Small intestine (tissue), 7 donors: ENCODE measurements at regions not wholly inside any gene's neighbourhood (a gene's known extent, or its start where the extent isn't known, plus 50 kb on each side); places are given as distances from the start of the nearest gene placed in this dataset.

Source experiments
- DNase-seq, 2 donors: peaks; one replicate each; pipeline versions ENCODE4 v3.0.0 to v3.0.0-alpha.2; 2013
- FAIRE-seq: peaks from 2 replicates; lab custom pipeline; 2012; peaks lifted over from hg19 to GRCh38; lab: Jason Lieb, UNC
- H3K27ac ChIP-seq, 3 donors: one replicate each; pipeline ENCODE4 v1.5.1; 2013; ENCODE audit warnings: low read length in 2 of 3, mild to moderate bottlenecking in 2 of 3, control low read depth in 1 of 3, inconsistent platforms in 1 of 3, low read depth in 1 of 3, moderate library complexity in 1 of 3
- H3K27me3 ChIP-seq, 3 donors: one replicate each; pipeline ENCODE4 v1.6.1; 2013; ENCODE audit warnings: low read length in 3 of 3, inconsistent platforms in 1 of 3; ENCODE audit not compliant: control insufficient read depth in 3 of 3, insufficient read depth in 3 of 3
- H3K36me3 ChIP-seq, 3 donors: one replicate each; pipeline ENCODE4 v1.6.1; 2013; ENCODE audit warnings: low read length in 3 of 3, inconsistent platforms in 1 of 3, low read depth in 1 of 3, mild to moderate bottlenecking in 1 of 3, moderate library complexity in 1 of 3; ENCODE audit not compliant: control insufficient read depth in 3 of 3, insufficient read depth in 2 of 3
- H3K4me1 ChIP-seq, 3 donors: one replicate each; pipeline ENCODE4 v1.6.1; 2013; ENCODE audit warnings: low read length in 2 of 3, inconsistent platforms in 1 of 3, low read depth in 1 of 3, mild to moderate bottlenecking in 1 of 3, moderate library complexity in 1 of 3; ENCODE audit not compliant: control insufficient read depth in 3 of 3, insufficient read depth in 2 of 3
- H3K4me3 ChIP-seq, 3 donors: one replicate each; pipeline ENCODE4 v1.5.1; 2013; ENCODE audit warnings: low read length in 3 of 3, control low read depth in 1 of 3, inconsistent platforms in 1 of 3, low read depth in 1 of 3, mild to moderate bottlenecking in 1 of 3, moderate library complexity in 1 of 3
- H3K9me3 ChIP-seq, 2 donors: one replicate each; pipeline ENCODE4 v1.6.1; 2013; ENCODE audit warnings: low read depth in 1 of 2, low read length in 1 of 2; ENCODE audit not compliant: control insufficient read depth in 2 of 2, insufficient read depth in 1 of 2
- WGBS, 3 donors: extraction: QIAGEN DNeasy Blood & Tissue Kit; methylation state at CpG; one replicate each; pipeline ENCODE4 v1.1.7; 2013; 5-methylcytosine and 5-hydroxymethylcytosine counted together
- donor health status: healthy with polysubstance abuse.
- donor health status: control.
- donor health status: control.
- donor health status: Bipolar disorder and iron deficiency.
- donor health status: healthy.

DNA sequence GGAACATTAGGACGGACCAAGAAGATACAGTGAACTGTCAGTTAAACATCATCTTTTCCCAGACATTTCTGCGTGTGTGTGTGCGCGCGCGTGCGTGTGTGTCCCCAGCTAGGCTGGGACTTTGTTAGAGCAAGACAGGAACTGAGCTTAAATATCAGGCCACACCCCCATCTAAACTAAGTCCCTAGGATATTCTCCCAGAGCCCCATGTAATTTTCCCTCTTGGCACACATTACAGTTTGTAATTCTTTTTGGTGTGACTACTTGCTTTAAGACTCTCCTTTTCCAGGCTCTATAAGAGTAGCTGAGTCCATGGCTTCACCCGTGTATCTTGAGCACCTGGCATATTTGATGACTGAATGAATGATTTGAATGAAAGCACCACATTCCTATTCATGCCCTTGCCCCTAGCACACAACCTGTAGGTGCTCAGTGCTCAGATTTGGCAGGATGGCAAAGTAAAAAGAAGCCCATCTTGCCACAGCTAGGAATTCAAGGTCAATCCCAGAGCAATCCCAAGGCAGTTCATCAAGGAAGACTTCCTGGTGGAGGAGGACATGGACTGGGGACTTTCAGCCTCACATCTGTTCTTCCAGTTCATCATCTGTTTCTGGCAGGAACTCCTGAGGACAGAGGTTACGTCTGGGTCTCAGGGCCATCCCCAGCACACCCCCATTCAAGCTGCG lies 69.2 kb downstream of the MRPL14 start:
- Histone ChIP-seq H3K27me3 (no peaks in the 10 kb centered on the region), H3K4me3 (no peak overlapping the region), H3K4me1 (peaks cover 0 to 17% (median 0%) of the 10 kb centered on the region in 3 donors), H3K9me3 (peaks cover 0 to 9% of the 10 kb centered on the region in 2 donors), H3K27ac (peak overlapping the region in 2 of 3 donors; percentile 27 to 91), H3K36me3 (no peaks in the 10 kb centered on the region)
- FAIRE-seq (no peak), DNase-seq (no peak)
- 72 to 78% (median 73%) methylated on average over 10 of the region's 10 CpGs for WGBS, 3 donors

DNA sequence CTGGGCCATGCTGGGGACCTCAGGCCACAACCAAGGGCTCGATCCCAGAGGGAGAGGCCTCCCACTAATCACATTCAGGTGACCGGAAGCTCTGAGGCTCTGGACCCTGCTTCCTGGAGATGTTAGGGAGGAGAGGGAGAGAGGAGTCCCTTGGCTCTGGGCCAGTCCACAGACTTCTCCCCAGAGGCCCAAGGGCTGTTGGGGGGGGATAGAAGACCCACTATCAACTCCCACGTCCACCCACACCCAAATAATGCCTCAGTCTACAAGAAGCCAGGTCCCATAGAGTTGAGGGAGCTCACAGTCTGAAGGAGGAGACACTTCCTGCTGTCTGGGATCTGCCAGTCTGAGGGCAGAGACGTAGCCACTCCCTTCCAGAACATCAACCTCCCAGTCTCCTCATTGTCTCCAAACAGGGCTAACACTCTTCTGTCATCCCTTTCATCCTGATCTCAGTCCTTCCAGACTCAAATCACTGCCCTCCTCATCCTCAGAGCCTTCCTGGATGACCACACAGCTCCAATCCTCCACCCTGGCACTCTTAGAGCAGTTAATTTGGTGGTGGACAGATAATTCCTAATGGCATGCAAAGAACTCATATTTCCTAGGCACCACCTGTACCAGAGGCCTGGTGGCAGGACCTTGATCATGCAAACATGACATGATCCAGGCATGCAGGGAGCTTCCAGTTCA lies 69.9 kb downstream of the MRPL14 start:
- no peak for DNase-seq
- FAIRE-seq: no peak
- peak overlapping the region in 2 of 3 donors; percentile 19 to 91 for H3K27ac ChIP-seq
- peaks cover 0 to 17% (median 0%) of the 10 kb centered on the region in 3 donors for H3K4me1 ChIP-seq
- H3K36me3 ChIP-seq: no peaks in the 10 kb centered on the region
- no peaks in the 10 kb centered on the region for H3K27me3 ChIP-seq
- H3K9me3 ChIP-seq: peaks cover 0 to 9% of the 10 kb centered on the region in 2 donors
- WGBS, 3 donors: 64 to 76% (median 76%) methylated on average over 4 of the region's 4 CpGs
- no peak overlapping the region for H3K4me3 ChIP-seq

DNA sequence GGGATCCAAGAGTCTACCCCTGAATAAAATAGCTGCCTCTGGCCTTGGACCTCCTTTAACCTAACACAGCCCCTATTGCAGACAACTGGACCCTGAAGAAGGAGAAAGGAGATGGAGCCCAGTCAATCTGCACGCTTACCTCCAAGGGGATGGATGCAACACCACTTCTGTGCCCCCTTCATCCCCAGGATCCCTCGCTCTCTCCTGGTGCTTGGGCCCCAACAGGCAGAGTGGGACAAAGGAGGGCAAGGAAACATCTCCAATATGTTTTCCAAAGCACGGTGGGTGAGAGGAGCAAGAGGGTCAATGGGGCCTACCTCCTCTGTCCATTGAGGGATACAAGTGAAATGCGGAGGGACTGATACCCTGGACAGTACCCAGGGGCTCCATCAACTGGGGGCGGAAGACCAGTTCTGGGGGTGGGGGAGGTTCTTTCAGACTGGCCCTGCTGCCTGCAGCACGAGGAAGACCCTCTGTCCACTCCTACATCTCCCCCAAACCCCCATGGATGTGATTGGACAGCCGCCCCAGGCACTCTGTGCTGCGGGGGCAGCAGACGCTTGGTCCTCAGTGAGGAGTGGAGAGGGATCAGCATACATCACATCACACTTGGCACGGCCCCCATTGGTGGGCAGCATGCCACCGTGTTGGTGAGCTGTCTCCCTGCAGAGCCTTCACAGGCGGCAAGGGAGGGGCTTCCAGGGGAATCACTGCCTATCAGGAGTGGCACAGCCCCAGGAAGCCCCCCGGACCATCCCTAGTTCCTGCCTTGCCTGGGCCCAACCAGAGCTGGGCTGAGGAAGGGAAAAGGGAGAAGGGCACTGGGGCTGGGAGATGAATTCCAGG lies 70.6 kb downstream of the MRPL14 start:
- no peak for DNase-seq
- 73 to 82% (median 82%) methylated on average over 13 of the region's 13 CpGs for WGBS, 3 donors
- no peak overlapping the region for H3K4me3 ChIP-seq
- peaks cover 0 to 17% (median 0%) of the 10 kb centered on the region in 3 donors for H3K4me1 ChIP-seq
- peaks cover 0 to 9% of the 10 kb centered on the region in 2 donors for H3K9me3 ChIP-seq
- no peaks in the 10 kb centered on the region for H3K27me3 ChIP-seq
- FAIRE-seq: no peak
- H3K36me3 ChIP-seq: no peaks in the 10 kb centered on the region
- peak overlapping the region in 2 of 3 donors; percentile 19 to 91 for H3K27ac ChIP-seq

DNA sequence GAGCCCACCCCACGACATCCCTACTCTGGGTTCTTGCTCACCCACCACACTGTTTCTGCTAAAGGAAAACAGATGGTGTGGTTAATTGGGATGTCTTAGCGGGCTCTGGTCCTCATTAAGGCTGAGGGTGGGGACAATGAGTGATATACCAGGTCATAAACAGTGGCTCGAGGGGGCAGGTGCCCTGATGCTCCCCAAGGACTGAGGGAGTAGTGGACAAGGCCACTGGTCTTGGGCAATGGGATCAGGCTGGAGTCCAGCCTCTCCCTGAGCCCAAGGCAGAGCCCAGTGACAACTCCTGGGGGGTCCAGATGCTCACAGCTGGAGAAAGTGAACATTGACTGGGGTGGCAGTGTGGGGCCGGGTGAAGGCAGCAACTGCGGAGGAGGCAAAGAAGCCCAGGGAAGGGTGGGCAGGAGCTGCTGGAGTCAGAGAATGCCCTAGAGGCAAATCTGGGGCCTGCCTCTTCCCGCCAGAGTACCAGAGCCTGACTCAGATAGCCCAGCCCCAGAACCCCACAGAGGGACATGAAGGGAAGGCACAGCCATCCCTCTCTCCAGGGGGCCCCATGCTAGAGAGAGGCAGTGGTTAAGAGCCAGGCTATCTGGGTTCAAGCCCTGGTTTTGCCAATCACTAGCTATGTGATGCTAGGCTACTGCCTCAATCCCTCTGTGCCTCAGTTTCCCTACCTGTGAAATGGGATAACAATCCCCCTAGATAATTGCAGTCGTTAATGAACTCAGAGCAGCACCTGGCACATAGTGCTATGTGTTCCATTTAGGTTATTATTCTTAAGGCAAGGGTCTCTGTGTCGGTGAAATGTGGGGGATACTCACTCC lies 72.3 kb downstream of the MRPL14 start:
- Histone ChIP-seq H3K4me3 (no peak overlapping the region), H3K27me3 (no peaks in the 10 kb centered on the region), H3K27ac (peak overlapping the region in 1 of 3 donors; percentile 48), H3K36me3 (no peaks in the 10 kb centered on the region), H3K4me1 (peaks cover 0 to 18% (median 0%) of the 10 kb centered on the region in 3 donors), H3K9me3 (peaks cover 0 to 9% of the 10 kb centered on the region in 2 donors)
- FAIRE-seq (no peak), DNase-seq (no peak)
- 63 to 75% (median 66%) methylated on average over 8 of the region's 8 CpGs for WGBS, 3 donors

DNA sequence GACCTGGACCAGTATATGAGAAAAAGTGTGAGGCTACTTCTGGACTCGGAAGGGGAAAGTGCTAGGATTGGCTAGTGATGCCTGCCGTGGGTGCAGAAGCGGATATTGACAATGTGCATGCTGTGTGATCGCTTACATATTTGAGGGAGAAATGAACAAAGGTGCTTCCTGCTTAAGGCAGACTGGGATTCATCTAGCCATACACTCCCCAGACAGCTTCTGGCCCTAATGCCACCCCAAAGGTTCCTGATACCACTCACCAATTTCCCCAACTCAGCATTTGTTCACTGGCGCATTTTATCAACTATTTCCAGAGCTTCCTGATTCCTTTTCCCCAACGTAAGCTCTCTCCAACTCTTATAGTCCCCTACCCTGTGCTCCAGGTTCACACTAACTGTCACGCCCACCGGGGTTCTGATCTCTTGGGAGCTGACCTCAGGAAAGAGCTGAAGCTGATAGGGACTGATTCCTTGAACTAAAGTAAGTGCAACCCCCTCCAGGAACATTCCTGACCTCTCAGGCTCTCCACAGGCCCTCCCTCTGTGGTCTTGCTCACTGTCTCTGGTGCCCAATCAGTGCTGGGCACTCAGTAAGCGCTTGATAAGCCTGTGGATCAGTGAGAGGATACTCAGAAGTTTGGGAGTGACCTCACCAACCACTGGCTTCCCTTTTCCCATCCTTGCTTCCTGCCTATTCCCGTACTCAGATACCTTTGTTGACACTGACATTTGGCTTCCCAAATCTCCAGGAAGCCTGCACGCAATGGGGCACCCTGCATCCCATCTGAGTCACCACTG lies 73.3 kb downstream of the MRPL14 start:
- H3K27me3 ChIP-seq: no peaks in the 10 kb centered on the region
- H3K4me3 ChIP-seq: no peak overlapping the region
- peaks cover 0 to 20% (median 2%) of the 10 kb centered on the region in 3 donors for H3K4me1 ChIP-seq
- peak overlapping the region in 1 of 3 donors; percentile 48 for H3K27ac ChIP-seq
- WGBS, 3 donors: 72 to 83% (median 81%) methylated on average over 11 of the region's 11 CpGs
- no peaks in the 10 kb centered on the region for H3K36me3 ChIP-seq
- DNase-seq: no peak
- H3K9me3 ChIP-seq: no peaks in the 10 kb centered on the region
- no peak for FAIRE-seq

DNA sequence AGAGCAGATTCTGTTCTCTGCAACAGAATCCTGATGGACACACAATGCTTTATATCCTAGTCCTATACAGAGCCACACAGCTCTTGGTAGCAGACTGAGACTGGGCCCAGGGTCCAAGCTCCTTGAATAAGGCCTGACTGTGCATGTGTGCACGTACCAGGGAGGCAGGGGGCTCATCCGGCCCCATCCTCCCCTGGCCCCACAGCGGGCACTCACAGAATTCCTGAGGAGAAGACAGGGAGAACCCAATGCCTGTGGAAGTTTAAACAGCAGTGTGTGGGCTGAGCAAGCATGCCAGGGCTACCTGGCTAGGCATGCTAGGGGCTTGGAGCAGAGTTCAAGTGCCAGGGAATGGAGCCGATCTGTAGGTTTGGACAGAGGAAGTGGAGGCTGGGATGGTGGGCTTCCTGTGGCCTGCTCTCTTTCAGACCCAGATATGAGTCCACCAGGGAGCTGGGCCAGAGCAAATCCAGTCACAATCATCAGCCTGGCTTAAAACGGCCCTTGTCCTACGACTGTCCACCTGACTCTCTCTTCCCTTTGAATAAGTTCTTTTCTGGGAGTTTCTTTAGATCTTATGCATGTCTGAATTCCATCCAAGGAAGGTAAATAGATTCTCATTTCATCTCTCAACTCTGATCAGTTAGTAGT lies 74.0 kb downstream of the MRPL14 start:
- H3K27ac ChIP-seq: peak overlapping the region in 1 of 3 donors; percentile 18
- H3K4me3 ChIP-seq: no peak overlapping the region
- peaks cover 0 to 20% (median 2%) of the 10 kb centered on the region in 3 donors for H3K4me1 ChIP-seq
- H3K27me3 ChIP-seq: no peaks in the 10 kb centered on the region
- no peaks in the 10 kb centered on the region for H3K36me3 ChIP-seq
- WGBS, 3 donors: 86 to 93% (median 91%) methylated on average over 6 of the region's 6 CpGs
- FAIRE-seq (no peak), DNase-seq (no peak)
- no peaks in the 10 kb centered on the region for H3K9me3 ChIP-seq

DNA sequence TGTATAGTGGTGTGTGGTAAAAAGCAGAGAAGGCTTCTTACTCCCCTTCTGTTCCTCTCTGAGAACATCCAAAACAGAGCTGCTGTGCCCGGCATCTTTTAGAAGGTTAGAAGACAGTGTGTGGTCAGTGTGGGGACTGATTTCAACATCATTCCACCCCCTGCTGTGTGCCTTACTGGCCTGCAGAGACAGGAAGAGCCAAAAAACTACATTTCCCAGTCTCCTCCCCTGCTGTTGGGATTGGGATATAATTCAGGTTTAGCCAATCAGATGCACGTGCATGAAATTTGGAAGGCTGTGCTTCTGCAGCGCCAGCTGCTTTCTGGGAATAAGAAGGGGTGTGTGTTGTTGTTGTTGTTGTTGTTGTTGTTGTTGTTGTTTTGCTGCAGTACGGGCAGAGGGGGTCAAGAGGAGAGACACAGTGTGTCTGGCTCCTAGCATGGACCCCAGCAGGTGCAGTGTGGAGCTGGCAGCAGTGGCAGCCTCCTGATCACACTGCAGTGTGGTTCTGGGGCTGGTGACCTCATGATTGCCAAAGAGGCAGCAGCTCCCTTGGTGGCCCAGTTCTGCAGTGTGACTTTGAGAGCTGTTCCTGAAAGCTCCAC lies 74.7 kb downstream of the MRPL14 start:
- H3K27me3 ChIP-seq: no peaks in the 10 kb centered on the region
- DNase-seq (no peak), FAIRE-seq (no peak)
- no peaks in the 10 kb centered on the region for H3K9me3 ChIP-seq
- no peak overlapping the region for H3K4me3 ChIP-seq
- no peaks in the 10 kb centered on the region for H3K36me3 ChIP-seq
- peak overlapping the region in 1 of 3 donors; percentile 48 for H3K27ac ChIP-seq
- H3K4me1 ChIP-seq: peaks cover 0 to 20% (median 2%) of the 10 kb centered on the region in 3 donors
- 63 to 71% (median 67%) methylated on average over 4 of the region's 4 CpGs for WGBS, 3 donors
